ENCODE measurements at regions not wholly inside any gene's neighbourhood (a gene's known extent, or its start where the extent isn't known, plus 50 kb on each side); places are given as distances from the start of the nearest gene placed in this dataset.

- TF ChIP-seq CTCF (conservative IDR thresholded peaks at IDR 0.05; ENCODE audit: low read depth in 2 of 2): no peak
- TF ChIP-seq ZNF331 (CRISPR knock-in tag; IDR thresholded peaks at IDR 0.05; ENCODE audit: low read depth): no peak
Measured at GRCh38 chr3:10581716-10582115, 76.3 kb upstream of the ATP2B2 start (continued).

GRCh38 chr3:10582733-10583132 is 77.3 kb upstream of the ATP2B2 start:
- no peak overlapping the region for H3K27ac Mint-ChIP-seq
- Histone ChIP-seq H3K4me2 (no peak overlapping the region), H2AFZ (no peak overlapping the region), H3K4me1 (ENCODE audit: insufficient read depth) (no peaks in the 10 kb centered on the region), H3K9me2 (ENCODE audit: insufficient read depth) (no peaks in the 10 kb centered on the region), H3K27me3 (ENCODE audit: insufficient read depth) (no peaks in the 10 kb centered on the region), H3K36me3 (ENCODE audit: insufficient read depth) (no peaks in the 10 kb centered on the region), H3K79me2 (replicated peaks; ENCODE audit: insufficient read depth) (no peaks in the 10 kb centered on the region), H3F3A (replicated peaks; ENCODE audit: low read depth) (no peaks in the 10 kb centered on the region), H3K27ac (ENCODE audit: low read depth) (no peak overlapping the region), H4K20me1 (replicated peaks; ENCODE audit: insufficient read depth) (no peaks in the 10 kb centered on the region), H3K4me3 (no peak overlapping the region)
- no peak overlapping the region for H3K4me3 Mint-ChIP-seq
- peaks cover 16% of the 10 kb centered on the region for H3K4me1 Mint-ChIP-seq
- TF ChIP-seq EZH2phosphoT487 (IDR thresholded peaks at IDR 0.05; ENCODE audit: unreplicated experiment) (no peak), POLR2AphosphoS5 (IDR thresholded peaks at IDR 0.05; ENCODE audit: low read depth) (no peak), ZNF114 (CRISPR knock-in tag; IDR thresholded peaks at IDR 0.05) (no peak), JUNB (IDR thresholded peaks at IDR 0.05; ENCODE audit: unreplicated experiment) (no peak), ETS1 (IDR thresholded peaks at IDR 0.05) (no peak)
- no peaks in the 10 kb centered on the region for H3K9me3 Mint-ChIP-seq
- ATAC-seq (no peak), DNase-seq (ENCODE audit: low spot score) (no peak)
- H3K36me3 Mint-ChIP-seq (ENCODE audit: low read depth): no peaks in the 10 kb centered on the region
- peaks cover 2% of the 10 kb centered on the region for H3K27me3 Mint-ChIP-seq (ENCODE audit: insufficient read depth, low read depth, poor library complexity)

- Mint-ChIP-seq H3K4me3 (no peak overlapping the region), H3K9me3 (no peaks in the 10 kb centered on the region), H3K27ac (peak overlapping the region; percentile 13; the same call in 1 of the 2 replicates), H3K27me3 (ENCODE audit: insufficient read depth, low read depth, poor library complexity) (peaks cover 4% of the 10 kb centered on the region), H3K4me1 (peaks cover 16% of the 10 kb centered on the region), H3K36me3 (ENCODE audit: low read depth) (no peaks in the 10 kb centered on the region)
- no peaks in the 10 kb centered on the region for H3K9me2 ChIP-seq (ENCODE audit: insufficient read depth)
- no peak overlapping the region for H3K27ac ChIP-seq (ENCODE audit: low read depth)
- ATAC-seq (peak; percentile 41), DNase-seq (ENCODE audit: low spot score) (no peak)
- H3K36me3 ChIP-seq (ENCODE audit: insufficient read depth): no peaks in the 10 kb centered on the region
- H3K79me2 ChIP-seq (replicated peaks; ENCODE audit: insufficient read depth): no peaks in the 10 kb centered on the region
- H2AFZ ChIP-seq: no peak overlapping the region
- H4K20me1 ChIP-seq (replicated peaks; ENCODE audit: insufficient read depth): no peaks in the 10 kb centered on the region
- H3K4me2 ChIP-seq: no peak overlapping the region
- H3K27me3 ChIP-seq (ENCODE audit: insufficient read depth): no peaks in the 10 kb centered on the region
- H3F3A ChIP-seq (replicated peaks; ENCODE audit: low read depth): no peaks in the 10 kb centered on the region
- H3K4me1 ChIP-seq (ENCODE audit: insufficient read depth): no peaks in the 10 kb centered on the region
- no peak overlapping the region for H3K4me3 ChIP-seq
- TF ChIP-seq ZNF114 (CRISPR knock-in tag; IDR thresholded peaks at IDR 0.05) (no peak), ZNF462 (CRISPR knock-in tag; IDR thresholded peaks at IDR 0.05) (no peak), EZH2 (IDR thresholded peaks at IDR 0.05; ENCODE audit: low read depth, unreplicated experiment) (no peak)
Measured at GRCh38 chr3:10583798-10584708, 78.7 kb upstream of the ATP2B2 start.
